ENCODE measurements at regions not wholly inside any gene's neighbourhood (a gene's known extent, or its start where the extent isn't known, plus 50 kb on each side); places are given as distances from the start of the nearest gene placed in this dataset.

GRCh38 chr17:49899588-49899987 is 51.7 kb upstream of the TAC4 start:
- H3K14ac ChIP-seq (ENCODE audit: insufficient read length) = no peak overlapping the region
- no peak overlapping the region for H2BK5ac ChIP-seq (ENCODE audit: low read depth, low read length)
- no peak overlapping the region for H3K27ac ChIP-seq (ENCODE audit: low read depth, low read length)
- DNase-seq (ENCODE audit: low read depth in 1 of 2, low spot score in 2 of 2) = no peak
- H3K27me3 ChIP-seq (replicated peaks in 1 of 4; ENCODE audit: control insufficient read depth in 3 of 4, extremely low read depth in 1 of 4, insufficient read depth in 3 of 4, low read length in 3 of 4) = peaks cover 5 to 36% (median 34%) of the 10 kb centered on the region in 4 experiments
- no peak overlapping the region for H2BK120ac ChIP-seq (replicated peaks; ENCODE audit: low read depth, low read length)
- H3K23ac ChIP-seq (ENCODE audit: insufficient read length) = no peak overlapping the region
- H3K23me2 ChIP-seq (ENCODE audit: low read depth, low read length) = peaks cover 7% of the 10 kb centered on the region; the same call in 1 of the 2 replicates
- no peak overlapping the region for H4K91ac ChIP-seq (replicated peaks; ENCODE audit: insufficient read length, low read length)
- no peak overlapping the region for H3K4me3 ChIP-seq (ENCODE audit: extremely low read depth in 1 of 4, insufficient read depth in 2 of 4, low read depth in 3 of 4, low read length in 4 of 4)
- no peak overlapping the region for H3K56ac ChIP-seq (replicated peaks; ENCODE audit: insufficient read length, low read depth, low read length)
- H3K9me3 ChIP-seq (ENCODE audit: insufficient read depth in 2 of 2, low read depth in 1 of 2, low read length in 1 of 2) = no peaks in the 10 kb centered on the region
- no peak overlapping the region for H3K4me2 ChIP-seq (ENCODE audit: insufficient read depth in 1 of 2, low read depth in 2 of 2, low read length in 2 of 2)
- H4K20me1 ChIP-seq (replicated peaks in 1 of 2; ENCODE audit: control insufficient read depth in 1 of 2, insufficient read depth in 2 of 2, low read length in 2 of 2) = no peaks in the 10 kb centered on the region
- no peaks in the 10 kb centered on the region for H3K79me1 ChIP-seq (ENCODE audit: low read depth, low read length)
- 0 out of 2 replicates have a peak overlapping the region, but pooled peaks have one; percentile 48 for H2BK20ac ChIP-seq (ENCODE audit: low read length)
- 43% methylated on average over 1 of the region's 1 CpG; no CpG with 5 or more reads in 1 of the 2 experiments for WGBS, 2 experiments (ENCODE audit: extremely low coverage in 1 of 2, insufficient coverage in 1 of 2, insufficient read length in 1 of 2, insufficient replicate concordance in 2 of 2, low coverage in 1 of 2, low lambda C conversion rate in 2 of 2, missing lambda C conversion rate in 1 of 2)
- no peak overlapping the region for H2BK15ac ChIP-seq (ENCODE audit: low read length)
- no peak overlapping the region for H3K4ac ChIP-seq (replicated peaks; ENCODE audit: insufficient read length, low read depth, low read length)
- no peak overlapping the region for H2AK5ac ChIP-seq (ENCODE audit: low read depth, low read length)
- peaks cover 4 to 19% (median 14%) of the 10 kb centered on the region in 4 experiments for H3K4me1 ChIP-seq (replicated peaks in 1 of 4; ENCODE audit: control insufficient read depth in 3 of 4, insufficient read depth in 4 of 4, low read length in 3 of 4)
- H3K9ac ChIP-seq (replicated peaks in 1 of 4; ENCODE audit: extremely low read depth in 1 of 4, low read depth in 3 of 4, low read length in 3 of 4) = no peak overlapping the region
- no peak for TF ChIP-seq BRCA1 (IDR thresholded peaks at IDR 0.05; ENCODE audit: low read depth, low read length)
- no peak for TF ChIP-seq JUND (IDR thresholded peaks at IDR 0.05; ENCODE audit: low read length)
- no peak for TF ChIP-seq CREB1 (IDR thresholded peaks at IDR 0.05)
- H4K8ac ChIP-seq (ENCODE audit: extremely low read depth, insufficient read depth, low read length) = no peak overlapping the region
- H2AFZ ChIP-seq (ENCODE audit: low read length) = no peak overlapping the region
- no peaks in the 10 kb centered on the region for H3K79me2 ChIP-seq (ENCODE audit: control insufficient read depth in 1 of 2, insufficient read depth in 2 of 2, low read length in 2 of 2)
- FAIRE-seq = no peak
- H3K18ac ChIP-seq (ENCODE audit: extremely low read depth, low read length) = no peak overlapping the region
- H2BK12ac ChIP-seq (ENCODE audit: low read depth, low read length) = no peak overlapping the region
- ChIA-PET CTCF (ENCODE audit: partially characterized antibody) (interaction anchor here (0.6 to 9.0 kb wide), 29 partner anchors 9 to 187 kb away, joined by 3 to 114 read pairs (median 5); partner anchors contain the start of gene DLX3), POLR2A (ENCODE audit: partially characterized antibody) (interaction anchor here (0.9 to 1.4 kb wide), 3 partner anchors 11 to 95 kb away, joined by 3 to 7 read pairs (median 3); partner anchors contain the start of gene DLX3)
- no peaks in the 10 kb centered on the region for H3K36me3 ChIP-seq (ENCODE audit: control insufficient read depth in 2 of 4, insufficient read depth in 4 of 4, low read length in 3 of 4)
- no peak overlapping the region for H4K5ac ChIP-seq (ENCODE audit: insufficient read length, low read depth, low read length)
